ENCODE measurements at regions not wholly inside any gene's neighbourhood (a gene's known extent, or its start where the extent isn't known, plus 50 kb on each side); places are given as distances from the start of the nearest gene placed in this dataset.
"Not testable (repeated sequence)": the region's sequence is repeated elsewhere in the genome, so short reads cannot be mapped to it uniquely, and the experiment has no call there.

- DNase-seq: no peak
Measured at GRCh38 chr22:42217752-42218280, 52.6 kb downstream of the TCF20 start.

DNA sequence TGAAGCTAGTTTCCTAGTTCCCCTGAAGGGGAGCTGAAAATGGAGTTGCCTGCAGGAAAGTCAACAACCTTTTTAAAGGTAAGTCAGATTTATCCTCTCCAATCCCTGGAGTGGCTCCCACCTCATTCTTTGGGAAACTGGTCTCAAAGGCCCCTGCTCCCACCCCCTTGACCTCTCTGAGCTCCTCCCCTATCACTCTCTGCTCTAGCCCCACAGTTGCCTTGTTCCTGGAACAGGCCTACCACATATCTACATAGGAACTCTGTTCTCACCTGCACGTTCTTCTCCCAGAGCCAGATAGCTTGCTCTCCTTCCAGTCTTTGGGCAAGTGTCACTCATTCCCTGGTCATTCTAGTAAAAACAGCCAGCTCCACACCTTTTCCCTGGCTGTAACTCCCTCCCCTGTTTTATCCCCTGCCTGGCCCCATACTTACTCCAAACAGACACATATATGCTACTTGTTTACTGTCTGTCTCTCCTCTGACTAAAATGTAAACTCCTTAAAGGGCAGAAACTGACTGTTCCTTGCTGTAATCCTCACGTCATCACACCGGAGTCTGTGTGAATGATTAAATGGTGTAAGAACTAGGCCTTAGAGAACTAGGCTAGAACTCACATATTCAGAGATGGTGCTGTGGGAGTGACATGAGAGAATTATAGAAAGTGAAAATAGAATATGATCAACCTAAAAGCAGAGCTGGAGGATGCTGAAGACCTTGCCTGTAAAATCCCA is 53.3 kb downstream of the TCF20 start:
- DNase-seq: no peak

DNA sequence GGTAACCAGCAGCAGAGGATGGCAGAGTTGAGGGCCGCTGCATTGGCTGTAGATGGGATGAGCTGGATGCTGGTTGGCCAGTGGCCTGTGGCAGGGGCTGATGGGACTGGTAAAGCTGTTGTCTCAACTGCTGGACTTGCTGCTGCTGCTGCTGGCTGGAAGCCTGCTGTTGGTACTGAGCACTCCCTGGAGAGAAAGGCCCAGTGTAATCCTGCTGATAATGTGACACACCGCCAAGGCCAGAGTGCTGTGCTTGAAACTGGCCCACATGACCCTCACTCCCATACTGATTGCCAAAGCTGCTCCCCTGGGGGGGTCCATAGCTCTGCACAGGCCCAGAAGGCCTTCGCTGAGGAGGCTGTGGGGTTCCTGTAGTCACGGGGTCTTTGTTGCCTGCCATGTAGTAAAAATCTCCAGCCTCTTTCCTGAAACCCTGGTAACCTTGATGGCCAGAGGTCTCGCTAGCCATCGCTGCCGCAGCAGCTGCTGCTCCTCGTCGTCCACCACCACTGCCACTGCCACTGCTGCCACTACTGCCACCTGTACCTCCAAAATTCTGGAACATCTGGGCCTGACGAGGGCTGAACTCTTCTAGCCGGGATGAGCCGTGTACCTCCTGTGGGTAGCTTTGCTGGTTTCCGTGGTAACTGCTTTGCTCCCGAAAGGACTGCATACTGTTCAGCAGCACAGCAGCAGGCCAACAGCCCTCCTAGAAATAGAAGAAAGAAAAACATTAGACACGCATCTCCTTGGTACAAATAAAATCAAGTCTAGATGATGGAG is 55.6 kb downstream of the TCF20 start:
- DNase-seq: no peak

- no peak for DNase-seq
Measured at GRCh38 chr22:42208362-42208761, 62.1 kb downstream of the TCF20 start.

DNA sequence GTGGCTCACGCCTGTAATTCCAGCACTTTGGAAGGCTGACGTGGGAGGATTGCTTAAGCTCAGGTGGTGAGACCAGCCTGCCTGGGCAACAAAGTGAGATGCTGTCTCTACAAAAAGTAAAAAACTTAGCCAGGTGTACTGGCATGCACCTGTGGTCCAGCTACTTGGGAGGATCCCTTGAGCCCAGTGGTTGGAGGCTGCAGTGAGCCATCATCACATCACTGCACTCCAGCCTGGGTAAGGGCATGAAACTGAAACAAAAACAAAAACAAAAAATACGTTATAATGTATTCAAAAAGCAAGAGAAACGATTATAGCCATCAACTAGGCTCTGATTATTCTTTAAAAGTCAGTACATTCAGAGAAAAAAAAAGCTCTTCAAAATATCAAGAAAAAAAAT is 62.5 kb downstream of the TCF20 start:
- DNase-seq: no peak

GRCh38 chr22:42203609-42204008 is 66.8 kb downstream of the TCF20 start:
- DNase-seq: no peak

GRCh38 chr22:42202669-42203068 is 67.8 kb downstream of the TCF20 start:
- DNase-seq: peak; percentile 31

- DNase-seq: no peak
Measured at GRCh38 chr22:42202048-42202447, 68.4 kb downstream of the TCF20 start.

DNA sequence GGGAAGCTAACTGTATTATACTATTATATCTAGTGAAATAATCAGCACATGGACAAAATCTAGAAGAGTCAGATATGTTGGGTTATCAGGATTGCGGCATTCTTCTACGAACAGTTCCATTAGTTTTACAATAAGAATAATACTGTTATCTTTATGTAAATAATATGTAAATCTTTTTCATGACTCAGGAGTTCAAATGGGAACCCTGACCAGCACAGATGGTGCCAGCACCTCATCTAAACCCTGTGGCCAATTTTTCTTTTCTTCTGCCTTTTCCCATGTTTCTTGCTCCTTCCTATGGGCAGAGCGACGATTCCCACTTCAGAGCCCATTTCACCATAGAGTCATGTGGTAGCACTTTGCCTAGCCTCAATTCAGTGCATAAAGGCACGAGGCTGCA is 68.4 kb upstream of the CYP2D6 start:
- no peak for DNase-seq

- no peak for DNase-seq
Measured at GRCh38 chr22:42198226-42198625, 67.6 kb upstream of the CYP2D6 start.

DNA sequence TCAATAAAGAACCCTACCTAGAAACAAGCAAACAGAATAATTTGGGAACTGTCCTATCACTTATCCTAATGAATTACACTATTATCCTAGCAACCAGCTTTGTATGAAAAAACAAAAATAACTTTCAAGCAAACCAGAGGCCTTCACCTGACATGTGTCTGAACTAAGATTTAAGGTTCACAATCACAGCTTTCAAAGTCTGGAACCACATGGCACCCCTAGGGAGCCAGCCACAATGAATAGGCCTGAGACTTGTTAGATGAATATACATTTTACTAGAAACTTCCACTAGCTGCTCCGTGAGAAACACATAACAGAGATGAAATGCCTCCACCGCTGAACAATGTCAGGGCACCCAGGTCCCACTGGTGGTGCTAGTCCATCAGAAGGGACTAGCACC is 65.8 kb upstream of the CYP2D6 start:
- no peak for DNase-seq

DNA sequence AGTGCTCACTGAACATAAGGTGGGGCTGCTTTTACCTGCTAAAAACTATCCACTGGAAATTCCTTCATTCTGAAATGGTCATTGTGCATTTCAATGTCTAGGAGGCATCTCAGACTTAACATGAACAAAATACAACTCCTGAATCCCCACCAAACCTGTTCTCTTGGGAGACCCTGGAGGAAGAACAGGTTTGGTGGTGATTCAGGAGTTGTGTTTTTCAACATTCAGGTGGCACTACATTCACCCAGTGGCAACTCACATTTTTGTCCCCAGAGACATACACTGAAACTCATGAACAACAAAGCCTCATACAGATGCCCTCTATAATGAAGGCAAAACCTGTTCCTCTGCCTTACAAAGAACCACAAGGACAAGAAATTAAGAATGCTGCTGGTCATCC is 64.3 kb upstream of the CYP2D6 start:
- DNase-seq: no peak

- DNase-seq: no peak
Measured at GRCh38 chr22:42194104-42194851, 63.7 kb upstream of the CYP2D6 start.

- DNase-seq: no peak
Measured at GRCh38 chr22:42192547-42192946, 61.9 kb upstream of the CYP2D6 start.

GRCh38 chr22:42190274-42190673 is 59.7 kb upstream of the CYP2D6 start:
- DNase-seq: no peak

- DNase-seq: no peak
Measured at GRCh38 chr22:42189761-42190160, 59.2 kb upstream of the CYP2D6 start.

DNA sequence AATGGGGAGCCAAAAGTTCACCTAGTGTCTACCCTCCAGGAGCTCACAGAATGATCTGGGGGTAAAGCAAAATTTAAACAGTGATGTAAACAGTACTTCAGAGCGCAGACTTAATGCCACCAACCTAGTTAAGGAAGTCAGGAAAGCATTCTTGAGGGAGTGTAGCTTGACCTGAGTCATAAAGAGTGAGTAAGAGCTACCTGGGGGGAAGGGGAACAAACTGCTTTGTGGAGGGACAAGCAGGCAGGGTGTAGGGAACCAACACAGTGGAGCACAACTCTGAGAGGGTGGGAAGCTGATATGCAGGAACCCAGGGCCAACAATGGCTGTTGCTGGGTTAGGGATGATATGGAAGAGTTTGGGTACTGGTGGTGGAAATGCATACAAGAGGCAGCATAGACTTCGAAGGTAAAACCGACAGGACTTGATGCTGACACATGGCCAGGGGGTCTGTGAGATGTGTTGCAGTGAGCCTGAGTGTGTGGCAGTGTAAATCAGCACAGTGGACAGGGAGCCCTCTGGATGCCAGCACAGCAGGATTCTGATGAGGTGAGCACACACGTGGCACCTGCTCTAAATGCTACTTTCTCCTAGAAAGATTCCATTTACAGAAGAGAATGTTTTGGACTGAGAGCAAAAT is 58.3 kb upstream of the CYP2D6 start:
- DNase-seq: no peak

GRCh38 chr22:42187646-42188045 is 57.0 kb upstream of the CYP2D6 start:
- DNase-seq: no peak

DNA sequence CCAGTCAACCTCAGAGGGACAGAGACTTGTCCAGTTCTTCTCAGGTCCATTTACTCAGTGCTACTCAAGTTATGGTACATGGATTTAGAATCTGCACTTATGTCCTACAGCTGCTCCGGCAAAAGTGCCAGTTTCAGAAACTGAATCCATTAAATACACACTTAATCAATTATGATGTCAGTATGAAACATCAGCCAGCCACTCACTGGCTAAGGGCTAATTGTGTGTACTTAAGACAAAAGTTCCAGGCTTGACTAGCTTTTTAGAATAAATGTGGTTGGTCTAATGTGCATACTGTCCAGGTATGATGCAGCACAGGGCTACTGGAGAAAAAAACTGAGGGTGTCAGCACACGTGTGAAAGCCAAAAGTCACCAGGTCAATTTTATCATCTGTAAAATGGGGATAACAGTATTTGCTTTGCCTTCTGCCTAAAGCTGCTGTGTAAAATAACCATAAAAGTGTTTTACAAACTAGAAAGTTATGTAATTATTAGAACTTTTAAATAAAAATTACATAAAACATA is 55.4 kb upstream of the CYP2D6 start:
- DNase-seq: no peak

DNA sequence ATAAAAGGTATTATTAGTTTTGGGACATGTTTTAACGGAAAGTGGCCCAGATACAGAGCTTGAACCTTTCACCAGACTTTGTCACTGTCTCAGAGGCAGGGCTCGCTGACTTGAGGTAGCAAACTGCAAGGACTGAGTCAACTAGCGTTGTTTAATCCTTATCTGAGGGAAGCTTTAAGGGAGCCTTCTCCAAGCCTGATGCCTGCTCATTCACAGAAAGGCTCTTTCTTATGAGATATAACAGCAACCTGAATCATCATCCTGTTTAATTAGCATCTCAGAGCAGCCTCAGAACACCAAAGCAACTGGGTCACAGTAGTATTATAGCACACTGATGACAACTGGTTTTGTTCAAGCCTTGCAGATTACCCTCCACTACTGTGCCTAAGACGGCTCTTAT is 54.2 kb upstream of the CYP2D6 start:
- no peak for DNase-seq

GRCh38 chr22:42183461-42184059 is 53.0 kb upstream of the CYP2D6 start:
- not testable (repeated sequence) for DNase-seq

DNA sequence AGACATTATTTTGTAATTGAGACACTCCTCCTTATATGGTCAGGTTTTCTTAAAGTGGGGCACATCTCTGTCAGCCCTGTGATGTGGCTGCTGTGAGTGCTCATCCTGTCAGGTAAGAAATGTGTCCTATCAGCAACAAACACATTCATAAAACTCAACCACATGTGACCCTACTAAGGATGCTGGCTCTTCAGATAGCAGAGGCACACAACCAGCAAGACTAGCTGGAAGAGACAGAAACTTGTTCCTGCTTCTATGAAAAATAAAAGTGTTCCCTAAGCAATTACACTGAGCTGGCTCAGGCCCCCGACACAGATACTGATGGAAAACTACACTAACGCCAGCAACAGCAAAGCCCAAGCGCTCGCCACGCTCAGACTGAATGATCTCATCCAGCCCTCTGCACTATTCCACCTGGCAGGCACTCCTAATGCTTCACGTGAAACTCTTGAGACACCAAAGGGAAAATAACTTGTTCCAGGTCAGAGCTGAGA is 49.8 kb upstream of the CYP2D6 start:
- DNase-seq: peak; percentile 27

Data from activated naive CD4-positive, alpha-beta T cell treated with anti-CD3 and anti-CD28 coated beads, Interleukin-2, amount 50 U/mL, for 16 hours (primary cell).